HL-60 (cell line): ENCODE measurements at regions not wholly inside any gene's neighbourhood (a gene's known extent, or its start where the extent isn't known, plus 50 kb on each side); places are given as distances from the start of the nearest gene placed in this dataset.
"Not testable (repeated sequence)": the region's sequence is repeated elsewhere in the genome, so short reads cannot be mapped to it uniquely, and the experiment has no call there.

Experiments used
- DNase-seq, 2 experiments: peaks; one replicate each; pipeline ENCODE4 v3.0.0-alpha.2; 2010 to 2020; ENCODE audit warnings: low read depth in 1 of 2, low spot score in 1 of 2
- H3K27ac ChIP-seq: fragments of 250-450 bp; sonication (Bioruptor Pico); replicated peaks from 2 replicates; pipeline ENCODE4 v1.5.1; 2020; ENCODE audit warnings: mild to moderate bottlenecking, moderate library complexity
- H3K27me3 ChIP-seq: fragments of 250-450 bp; sonication (Bioruptor Pico); 2 replicates; pipeline ENCODE4 v1.5.1; 2021; ENCODE audit warnings: mild to moderate bottlenecking, moderate library complexity; ENCODE audit not compliant: insufficient read depth, poor library complexity, severe bottlenecking
- H3K4me3 ChIP-seq: replicated peaks from 2 replicates; pipeline ENCODE4 v1.5.1; 2011; ENCODE audit warnings: mild to moderate bottlenecking, control low read depth, low read length; ENCODE audit not compliant: insufficient read depth
- CTCF ChIP-seq: IDR thresholded peaks from one replicate; pipeline ENCODE4 v1.5.1; 2011; ENCODE audit warnings: low read length, control low read depth, inconsistent platforms; ENCODE audit not compliant: insufficient read depth
- GABPA ChIP-seq: IDR thresholded peaks from 2 replicates; pipeline ENCODE4 v1.6.1; 2012; ENCODE audit warnings: low read depth
- POLR2AphosphoS5 ChIP-seq: IDR thresholded peaks from 2 replicates; pipeline ENCODE4 v1.6.1; 2012; ENCODE audit warnings: low read depth
- SPI1 ChIP-seq: IDR thresholded peaks from 2 replicates; pipeline ENCODE4 v1.6.1; 2012; ENCODE audit warnings: low read depth, mild to moderate bottlenecking, borderline replicate concordance
- TF ChIP-seq, protein P1 (sequence below): IDR thresholded peaks from 2 replicates; pipeline ENCODE4 v1.6.1; 2012; ENCODE audit warnings: low read depth; ENCODE audit not compliant: insufficient replicate concordance

DNA sequence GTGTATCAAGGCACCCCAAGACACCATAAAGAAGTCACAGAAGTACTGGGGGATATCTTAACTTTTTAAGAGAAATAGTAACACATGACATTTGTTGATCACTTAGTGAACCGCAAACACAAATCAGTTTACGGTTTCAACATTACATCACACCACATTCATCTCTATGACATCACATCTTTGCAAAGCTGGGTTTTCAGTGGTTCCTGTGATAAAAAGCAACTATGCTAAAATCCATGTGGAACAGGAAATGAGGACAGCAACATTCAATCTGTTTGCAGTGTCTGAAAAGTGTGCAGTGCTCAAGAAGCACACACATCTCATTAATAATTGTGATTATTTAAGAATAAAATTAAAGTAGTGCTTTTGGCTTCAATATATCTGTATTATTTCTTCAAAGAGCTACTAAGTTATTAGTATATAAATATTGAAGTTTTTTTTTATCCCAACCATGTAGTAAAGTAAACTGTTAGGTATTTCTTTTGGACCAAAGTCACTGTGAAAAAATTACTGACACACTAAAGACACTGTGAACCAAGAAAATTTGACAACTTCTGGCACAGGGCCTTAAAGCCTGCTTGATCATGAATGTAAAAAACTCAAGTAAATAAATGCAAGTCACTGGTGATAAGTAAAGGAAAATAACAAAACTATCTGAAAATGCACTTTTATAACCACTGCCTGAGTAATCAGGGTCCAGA, 156.0 kb upstream of the SOX6 start:
- DNase-seq, result no peak
- H3K27me3 ChIP-seq, result no peaks in the 10 kb centered on the region
- no peak for TF ChIP-seq CTCF
- no peak overlapping the region for H3K4me3 ChIP-seq
- no peak overlapping the region for H3K27ac ChIP-seq

GRCh38 chr11:16511116-16512114, 155.1 kb upstream of the SOX6 start:
- TF ChIP-seq CTCF (no peak), SPI1 (no peak), GABPA (no peak), POLR2AphosphoS5 (no peak)
- TF ChIP-seq, protein P1, sequence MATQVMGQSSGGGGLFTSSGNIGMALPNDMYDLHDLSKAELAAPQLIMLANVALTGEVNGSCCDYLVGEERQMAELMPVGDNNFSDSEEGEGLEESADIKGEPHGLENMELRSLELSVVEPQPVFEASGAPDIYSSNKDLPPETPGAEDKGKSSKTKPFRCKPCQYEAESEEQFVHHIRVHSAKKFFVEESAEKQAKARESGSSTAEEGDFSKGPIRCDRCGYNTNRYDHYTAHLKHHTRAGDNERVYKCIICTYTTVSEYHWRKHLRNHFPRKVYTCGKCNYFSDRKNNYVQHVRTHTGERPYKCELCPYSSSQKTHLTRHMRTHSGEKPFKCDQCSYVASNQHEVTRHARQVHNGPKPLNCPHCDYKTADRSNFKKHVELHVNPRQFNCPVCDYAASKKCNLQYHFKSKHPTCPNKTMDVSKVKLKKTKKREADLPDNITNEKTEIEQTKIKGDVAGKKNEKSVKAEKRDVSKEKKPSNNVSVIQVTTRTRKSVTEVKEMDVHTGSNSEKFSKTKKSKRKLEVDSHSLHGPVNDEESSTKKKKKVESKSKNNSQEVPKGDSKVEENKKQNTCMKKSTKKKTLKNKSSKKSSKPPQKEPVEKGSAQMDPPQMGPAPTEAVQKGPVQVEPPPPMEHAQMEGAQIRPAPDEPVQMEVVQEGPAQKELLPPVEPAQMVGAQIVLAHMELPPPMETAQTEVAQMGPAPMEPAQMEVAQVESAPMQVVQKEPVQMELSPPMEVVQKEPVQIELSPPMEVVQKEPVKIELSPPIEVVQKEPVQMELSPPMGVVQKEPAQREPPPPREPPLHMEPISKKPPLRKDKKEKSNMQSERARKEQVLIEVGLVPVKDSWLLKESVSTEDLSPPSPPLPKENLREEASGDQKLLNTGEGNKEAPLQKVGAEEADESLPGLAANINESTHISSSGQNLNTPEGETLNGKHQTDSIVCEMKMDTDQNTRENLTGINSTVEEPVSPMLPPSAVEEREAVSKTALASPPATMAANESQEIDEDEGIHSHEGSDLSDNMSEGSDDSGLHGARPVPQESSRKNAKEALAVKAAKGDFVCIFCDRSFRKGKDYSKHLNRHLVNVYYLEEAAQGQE, result no peak
- no peak overlapping the region for H3K27ac ChIP-seq
- no peak overlapping the region for H3K4me3 ChIP-seq
- no peaks in the 10 kb centered on the region for H3K27me3 ChIP-seq
- DNase-seq, result no peak

DNA sequence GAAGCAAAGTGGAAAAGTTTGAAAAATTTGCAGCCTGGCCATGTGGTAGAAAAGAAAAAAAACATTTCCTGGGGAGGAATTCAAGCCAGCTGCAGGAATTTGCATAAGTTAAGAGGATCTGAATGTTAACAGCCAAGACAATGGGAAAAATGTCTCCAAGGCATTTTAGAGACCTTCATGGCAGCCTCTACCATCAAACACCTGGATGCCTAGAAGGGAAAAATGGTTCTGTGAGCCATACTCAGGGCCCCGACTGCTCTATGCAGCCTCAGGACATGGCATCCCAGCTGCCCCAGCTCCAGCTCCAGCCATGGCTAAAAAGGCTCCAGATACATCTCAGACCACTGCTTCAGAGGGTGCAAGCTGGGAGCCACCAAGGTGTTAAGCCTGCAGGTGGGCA, 149.1 kb upstream of the SOX6 start:
- TF ChIP-seq GABPA (no peak), SPI1 (no peak), POLR2AphosphoS5 (no peak), CTCF (no peak)
- TF ChIP-seq, protein P1, result no peak
- Histone ChIP-seq H3K27me3 (no peaks in the 10 kb centered on the region), H3K27ac (no peak overlapping the region), H3K4me3 (no peak overlapping the region)
- DNase-seq, result no peak

- not testable (repeated sequence) for H3K27me3 ChIP-seq, H3K27ac ChIP-seq, DNase-seq, H3K4me3 ChIP-seq
Observed at GRCh38 chr11:16503891-16504290, 147.5 kb upstream of the SOX6 start.
